ENCODE measurements at regions not wholly inside any gene's neighbourhood (a gene's known extent, or its start where the extent isn't known, plus 50 kb on each side); places are given as distances from the start of the nearest gene placed in this dataset.

DNA sequence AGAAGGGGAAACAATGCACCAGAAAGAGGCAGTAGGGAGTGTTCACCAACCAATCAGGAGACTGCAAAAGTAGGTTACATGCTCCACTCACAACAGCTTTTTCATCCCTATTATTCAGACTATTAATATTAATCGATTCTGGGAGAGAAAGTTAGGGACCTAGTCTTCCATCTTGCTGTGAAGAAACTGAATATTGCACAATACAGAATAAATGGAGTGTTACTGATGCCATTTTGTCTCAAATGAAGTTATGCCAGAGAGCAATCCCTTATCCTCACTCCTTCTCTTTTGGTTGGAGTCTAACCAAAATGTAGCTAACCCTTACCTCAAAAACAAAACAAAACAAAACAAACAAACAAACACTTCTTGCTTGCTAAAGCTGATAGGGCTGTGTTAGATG is 1120.9 kb upstream of the GYPC start:
- no peak for DNase-seq

DNA sequence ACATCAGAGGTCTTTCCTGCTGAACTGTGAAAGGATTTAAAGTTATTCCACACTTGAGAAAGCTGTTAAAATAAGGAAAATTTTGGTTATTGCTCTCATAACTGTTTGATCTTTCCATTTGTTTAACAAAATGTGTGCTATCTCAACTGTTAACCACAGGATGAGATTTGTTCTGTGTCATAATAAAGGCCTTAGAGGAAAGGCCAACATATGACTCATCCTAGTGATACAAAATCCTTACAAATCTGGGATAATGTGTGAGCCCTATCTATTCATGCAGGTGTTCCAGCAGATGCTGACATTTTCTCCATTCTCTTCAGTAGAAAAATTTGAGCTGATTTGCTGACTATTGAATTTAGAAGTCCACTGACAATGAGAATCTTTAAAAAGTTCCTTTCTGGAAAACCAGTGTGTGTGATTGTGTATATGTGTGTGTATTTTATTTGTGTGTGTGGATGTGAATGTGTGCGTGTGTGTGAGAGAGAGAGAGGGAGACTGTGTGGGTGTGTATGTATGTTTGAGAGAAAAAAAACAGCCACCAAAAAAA is 1111.9 kb upstream of the GYPC start:
- DNase-seq = no peak

DNA sequence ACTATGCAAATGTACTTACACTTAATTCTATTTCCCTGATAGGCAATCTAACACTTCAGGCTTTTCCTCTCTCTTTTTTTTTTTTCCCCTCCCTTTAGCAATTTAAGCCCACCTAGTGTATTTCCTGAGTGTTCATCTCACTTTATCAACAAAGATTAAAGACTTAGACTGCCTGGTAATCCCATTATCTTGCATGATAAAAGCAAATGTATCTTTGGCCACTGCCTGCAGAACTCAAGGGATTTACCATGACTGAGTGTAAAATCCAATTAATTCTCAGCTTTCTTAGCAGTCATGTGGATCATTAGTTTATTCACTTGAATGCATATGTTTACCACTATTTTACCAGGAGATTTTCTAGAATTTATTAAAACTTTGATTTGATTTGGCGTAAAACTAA is 1102.2 kb upstream of the GYPC start:
- DNase-seq = no peak

- DNase-seq = no peak
These were observed 1101.0 kb upstream of the GYPC start for GRCh38 chr2:125554956-125555355.

DNA sequence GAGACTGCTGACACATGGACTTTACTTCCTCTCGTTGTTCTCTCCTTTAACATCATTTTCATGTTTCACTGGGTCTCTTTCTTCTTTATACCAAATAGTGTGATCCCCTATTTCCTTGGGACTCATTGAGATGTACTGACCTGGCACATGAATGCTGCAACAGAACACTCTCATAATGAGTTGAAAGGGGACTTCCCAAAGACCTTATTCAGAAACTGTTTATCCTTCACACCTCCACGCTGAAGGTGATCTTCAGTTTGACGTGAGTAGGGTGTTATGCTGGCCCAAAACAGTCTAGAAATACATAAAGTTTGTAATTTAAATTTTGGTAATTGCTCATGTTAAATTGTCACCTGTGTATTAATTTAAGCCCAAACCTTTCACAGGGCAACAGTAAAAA is 1096.8 kb upstream of the GYPC start:
- no peak for DNase-seq

DNA sequence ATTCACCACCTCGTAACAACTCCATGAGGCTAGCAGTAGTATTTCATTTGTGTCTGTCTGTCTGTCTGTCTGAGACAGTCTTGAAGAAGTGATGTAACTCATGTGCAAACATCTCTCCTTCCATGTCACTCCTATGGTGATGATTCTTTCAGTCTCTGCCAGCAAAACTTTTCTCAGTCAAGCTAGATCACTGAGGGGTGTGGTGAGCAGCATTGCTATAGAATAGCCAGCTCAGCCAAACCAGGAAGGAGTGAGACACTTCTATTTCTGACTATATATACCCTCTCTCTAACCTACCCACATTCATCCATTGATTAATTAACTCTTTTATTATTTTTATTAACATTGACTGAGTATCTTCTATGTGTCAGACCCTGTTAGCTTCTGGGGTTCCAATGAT is 1095.1 kb upstream of the GYPC start:
- no peak for DNase-seq

DNA sequence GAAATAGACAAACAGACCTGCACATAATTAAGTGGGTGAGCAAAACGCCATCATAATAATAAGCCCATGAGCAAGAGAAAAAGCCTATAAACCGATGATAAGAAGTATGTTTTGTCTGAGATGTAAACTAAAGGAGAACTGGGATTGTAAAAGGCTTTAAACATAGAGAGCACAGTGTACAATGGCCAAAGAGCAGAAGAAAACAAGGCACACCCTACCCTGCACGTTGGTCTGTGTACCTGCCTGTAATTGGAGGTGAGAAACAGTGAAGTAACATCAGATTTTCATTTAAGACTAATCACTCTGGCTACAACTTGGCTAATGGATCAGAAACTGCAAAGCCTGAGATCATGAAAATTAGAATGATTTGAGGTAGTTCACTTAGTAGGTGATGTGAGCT is 1094.7 kb upstream of the GYPC start:
- no peak for DNase-seq

DNA sequence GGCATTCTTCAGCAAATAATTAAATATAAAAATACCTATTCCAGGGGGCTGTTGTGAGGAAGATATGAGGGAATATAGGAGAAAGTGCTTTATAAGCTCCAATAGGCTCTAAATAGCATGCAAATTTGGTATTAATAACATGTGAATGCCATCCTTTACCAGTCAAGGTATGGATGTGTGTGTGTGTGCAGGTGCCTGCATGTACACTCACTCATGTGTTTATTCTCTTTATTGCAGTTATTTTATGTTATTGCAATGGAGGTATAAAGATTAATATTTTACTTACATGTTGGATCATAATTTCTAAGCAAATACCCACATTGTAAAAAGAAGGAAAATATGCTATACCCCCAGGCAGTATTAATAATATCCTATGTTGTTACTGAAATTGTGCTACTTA is 1093.0 kb upstream of the GYPC start:
- DNase-seq = no peak

DNA sequence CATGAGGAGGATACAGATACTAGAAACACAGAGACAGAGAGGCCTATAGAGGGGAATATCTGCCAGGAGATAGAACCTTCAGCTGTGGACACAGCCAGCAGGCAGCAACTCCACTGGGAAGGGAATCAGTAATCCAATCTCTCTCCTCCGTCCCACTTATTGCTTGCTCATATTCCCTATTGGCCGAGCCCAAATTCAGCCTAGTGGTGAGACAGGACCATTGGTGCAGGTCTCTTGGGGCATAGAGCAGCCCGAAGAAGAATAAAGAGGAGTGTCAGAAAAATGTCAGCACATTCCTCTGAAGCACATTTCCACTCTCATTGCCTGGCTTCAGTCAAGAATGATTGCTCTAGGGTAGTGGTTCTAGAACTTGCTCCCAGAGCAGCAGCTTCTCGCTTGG is 1091.5 kb upstream of the GYPC start:
- DNase-seq = no peak

- no peak for DNase-seq
These were observed 1089.5 kb upstream of the GYPC start for GRCh38 chr2:125566422-125566821.

DNA sequence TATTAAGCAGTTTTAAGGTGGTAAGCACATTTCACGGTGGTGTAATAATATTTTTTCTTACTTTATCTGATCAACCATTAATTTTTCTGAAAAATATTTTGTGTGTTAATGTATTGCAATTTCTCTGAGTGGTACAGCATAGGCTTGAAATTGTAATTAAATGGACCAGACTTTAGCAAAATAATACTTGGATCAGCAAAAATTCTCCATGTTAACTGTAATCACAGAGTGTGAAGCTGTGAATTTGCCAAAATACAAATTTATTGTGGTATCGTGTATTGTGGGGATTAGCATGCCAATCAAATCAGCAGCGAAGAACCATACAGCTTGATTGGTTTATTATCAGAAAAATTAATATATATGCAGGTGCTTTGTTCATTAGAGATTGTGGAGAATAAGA is 1088.9 kb upstream of the GYPC start:
- DNase-seq = no peak

GRCh38 chr2:125572660-125573059 is 1083.3 kb upstream of the GYPC start:
- DNase-seq = no peak

DNA sequence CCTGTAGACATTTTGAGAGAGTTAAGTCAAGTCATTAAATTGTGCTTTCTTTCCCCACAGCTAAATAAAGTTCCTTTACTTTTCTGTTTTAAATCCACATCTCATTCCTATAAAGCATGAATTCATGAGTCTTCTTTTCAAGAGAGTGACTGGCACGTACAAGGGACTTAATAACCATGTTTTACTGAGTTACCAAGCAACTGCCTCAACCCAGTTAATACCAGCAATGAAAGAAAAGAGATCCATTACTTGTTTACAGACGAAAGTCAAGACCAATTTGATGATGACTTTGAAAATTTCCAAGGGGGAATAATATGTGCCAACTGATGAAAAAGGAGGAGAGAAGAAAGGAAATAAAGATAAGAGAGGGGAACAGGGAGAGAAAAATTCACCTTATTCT is 1082.5 kb upstream of the GYPC start:
- no peak for DNase-seq

- no peak for DNase-seq
These were observed 1079.4 kb upstream of the GYPC start for GRCh38 chr2:125576558-125576957.

GRCh38 chr2:125581557-125581956 is 1074.4 kb upstream of the GYPC start:
- no peak for DNase-seq

DNA sequence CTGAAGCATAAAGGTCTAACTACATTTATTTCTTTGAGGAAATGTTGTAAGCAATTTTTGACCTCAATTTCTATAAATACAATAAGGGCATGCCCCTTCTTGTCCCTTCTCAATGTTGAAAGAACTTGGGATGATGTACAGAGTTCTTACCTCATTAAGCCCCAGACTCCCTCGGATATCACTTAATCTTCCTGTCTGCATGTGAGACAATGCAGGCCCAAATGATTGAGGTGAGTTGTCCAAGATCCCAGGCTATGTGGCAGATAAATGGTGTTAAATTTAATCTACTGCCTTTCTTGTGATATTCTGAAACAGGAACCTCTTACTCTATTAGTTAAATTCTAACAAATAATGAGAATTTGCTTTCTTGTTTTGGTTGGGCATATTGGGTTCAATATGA is 1073.4 kb upstream of the GYPC start:
- DNase-seq = no peak

- DNase-seq = no peak
These were observed 1071.2 kb upstream of the GYPC start for GRCh38 chr2:125584732-125585131.

- DNase-seq = no peak
These were observed 1067.2 kb upstream of the GYPC start for GRCh38 chr2:125588780-125589179.

DNA sequence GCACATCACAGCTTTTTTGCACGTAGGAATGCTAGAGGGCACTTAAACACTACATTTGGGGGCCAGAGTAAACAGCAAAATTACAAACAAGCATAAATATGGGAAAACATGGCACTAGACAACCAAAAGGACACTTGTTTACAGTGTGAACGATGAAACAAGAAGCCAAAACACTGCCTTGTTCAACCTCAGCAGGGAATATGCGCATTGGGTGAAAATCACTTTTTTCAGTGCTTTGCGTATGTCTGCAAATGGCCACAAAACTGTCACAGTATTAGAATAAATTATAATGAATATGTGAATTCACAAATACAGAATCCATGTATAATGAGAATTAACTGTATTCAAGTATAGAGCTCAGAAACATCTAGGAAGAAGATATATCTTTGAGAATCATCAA is 1064.0 kb upstream of the GYPC start:
- DNase-seq = no peak

DNA sequence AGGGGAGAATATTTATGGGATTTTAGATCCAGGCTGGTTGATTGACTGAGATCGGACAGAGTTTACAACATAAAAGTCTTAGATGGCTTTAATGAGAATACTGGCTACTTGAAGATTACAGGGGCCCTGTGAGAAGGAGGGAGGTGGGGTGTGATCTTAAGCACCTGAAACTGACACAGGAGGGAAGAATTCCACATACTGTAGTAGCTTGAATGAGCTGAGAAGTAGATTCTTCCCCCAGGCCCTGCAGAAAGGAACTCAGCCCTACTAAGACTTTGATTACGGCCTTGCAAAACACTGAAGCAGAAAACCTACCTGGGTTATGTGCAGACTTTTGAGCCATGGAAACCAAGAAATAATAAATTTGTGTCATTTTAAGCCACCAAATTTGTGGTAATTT is 1062.9 kb upstream of the GYPC start:
- DNase-seq = no peak

DNA sequence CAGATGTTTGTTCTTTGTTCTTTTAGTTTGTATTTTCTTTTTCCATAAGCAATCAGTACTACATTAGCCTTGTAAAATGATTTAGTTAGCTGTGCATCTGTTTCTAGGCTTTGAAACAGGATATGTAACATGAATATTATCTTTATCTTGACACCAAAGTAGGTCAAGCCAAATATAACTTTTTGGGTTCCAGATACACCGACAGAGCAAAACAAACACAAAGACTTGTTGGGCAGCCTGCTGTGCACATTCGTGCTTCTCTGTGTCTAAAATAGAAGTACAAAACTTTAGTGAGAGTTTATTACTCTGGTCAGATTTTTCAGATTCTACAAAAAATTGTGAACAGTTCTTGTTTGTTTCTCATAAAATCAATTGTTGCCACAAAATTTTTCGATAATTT is 1059.3 kb upstream of the GYPC start:
- no peak for DNase-seq

GRCh38 chr2:125615438-125615837 is 1040.5 kb upstream of the GYPC start:
- DNase-seq = no peak

- DNase-seq = no peak
These were observed 1025.6 kb upstream of the GYPC start for GRCh38 chr2:125630377-125630776.

- DNase-seq = no peak
These were observed 1021.3 kb upstream of the GYPC start for GRCh38 chr2:125634662-125635061.

DNA sequence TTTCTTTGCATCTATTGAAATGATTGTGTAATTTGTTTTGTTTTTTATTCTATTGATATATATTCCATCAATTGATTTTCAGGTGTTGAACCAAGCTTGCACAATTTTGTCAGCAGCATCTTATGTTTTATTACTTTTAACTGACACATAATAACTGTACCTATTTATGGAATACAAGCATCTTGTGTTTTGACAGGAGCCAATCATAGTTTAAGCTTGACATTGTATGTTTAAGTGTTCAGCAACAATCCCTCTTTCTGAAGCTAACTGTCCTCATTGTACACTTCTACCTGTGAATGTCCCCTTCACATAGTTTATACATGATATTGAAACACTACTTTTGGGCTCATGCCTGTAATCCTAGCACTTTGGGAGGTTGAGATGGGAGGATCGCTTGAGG is 1017.6 kb upstream of the GYPC start:
- no peak for DNase-seq

DNA sequence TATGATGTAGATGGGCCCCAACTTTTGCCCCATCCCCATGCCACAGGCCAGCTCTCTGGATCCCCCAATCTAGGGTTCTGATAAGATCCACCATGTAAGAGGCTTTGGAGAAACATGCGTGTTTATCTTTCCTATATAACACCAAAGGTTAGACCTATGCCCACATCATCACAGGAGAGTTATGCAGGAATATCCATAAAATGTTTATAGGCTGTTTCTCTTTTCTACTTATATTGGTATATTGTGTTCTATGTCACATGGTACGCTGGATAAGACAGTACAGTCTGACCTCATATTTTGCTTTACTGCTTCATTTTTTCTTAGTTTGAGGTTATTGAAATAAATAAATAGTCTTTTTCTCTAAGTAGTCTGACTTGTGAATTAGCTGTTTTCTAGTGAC is 1013.9 kb upstream of the GYPC start:
- no peak for DNase-seq
